ENCODE measurements at regions not wholly inside any gene's neighbourhood (a gene's known extent, or its start where the extent isn't known, plus 50 kb on each side); places are given as distances from the start of the nearest gene placed in this dataset.
"Not testable (repeated sequence)": the region's sequence is repeated elsewhere in the genome, so short reads cannot be mapped to it uniquely, and the experiment has no call there.

- no peak for DNase-seq (ENCODE audit: low read depth)
These were observed 137.1 kb upstream of the RAB4A start for GRCh38 chr1:229133811-229134210.

- not testable (repeated sequence) for DNase-seq (ENCODE audit: low read depth)
These were observed 136.3 kb upstream of the RAB4A start for GRCh38 chr1:229134381-229135217.

- no peak for DNase-seq (ENCODE audit: low read depth)
These were observed 135.1 kb upstream of the RAB4A start for GRCh38 chr1:229135773-229136172.

- DNase-seq (ENCODE audit: low read depth): no peak
These were observed 134.1 kb upstream of the RAB4A start for GRCh38 chr1:229136822-229137221.

GRCh38 chr1:229137271-229137670 lies 133.6 kb upstream of the RAB4A start:
- no peak for DNase-seq (ENCODE audit: low read depth)

GRCh38 chr1:229138058-229138457 lies 132.9 kb upstream of the RAB4A start:
- DNase-seq (ENCODE audit: low read depth): no peak

- no peak for DNase-seq (ENCODE audit: low read depth)
These were observed 131.4 kb upstream of the RAB4A start for GRCh38 chr1:229139331-229140118.

GRCh38 chr1:229140119-229140396 lies 130.9 kb upstream of the RAB4A start:
- DNase-seq (ENCODE audit: low read depth): no peak

GRCh38 chr1:229141271-229141670 lies 129.6 kb upstream of the RAB4A start:
- DNase-seq (ENCODE audit: low read depth): no peak

- DNase-seq (ENCODE audit: low read depth): no peak
These were observed 129.1 kb upstream of the RAB4A start for GRCh38 chr1:229141689-229142377.

GRCh38 chr1:229142471-229142870 lies 128.4 kb upstream of the RAB4A start:
- DNase-seq (ENCODE audit: low read depth): no peak

- DNase-seq (ENCODE audit: low read depth): no peak
These were observed 124.3 kb upstream of the RAB4A start for GRCh38 chr1:229146647-229147046.

- DNase-seq (ENCODE audit: low read depth): no peak
These were observed 123.8 kb upstream of the RAB4A start for GRCh38 chr1:229147072-229147471.

- no peak for DNase-seq (ENCODE audit: low read depth)
These were observed 122.8 kb upstream of the RAB4A start for GRCh38 chr1:229148041-229148671.

GRCh38 chr1:229148743-229149142 lies 122.2 kb upstream of the RAB4A start:
- DNase-seq (ENCODE audit: low read depth): no peak

- no peak for DNase-seq (ENCODE audit: low read depth)
These were observed 121.5 kb upstream of the RAB4A start for GRCh38 chr1:229149435-229149834.

GRCh38 chr1:229150518-229150917 lies 120.4 kb upstream of the RAB4A start:
- no peak for DNase-seq (ENCODE audit: low read depth)

- DNase-seq (ENCODE audit: low read depth): not testable (repeated sequence)
These were observed 119.5 kb upstream of the RAB4A start for GRCh38 chr1:229151412-229151811.

GRCh38 chr1:229152311-229152710 lies 118.6 kb upstream of the RAB4A start:
- DNase-seq (ENCODE audit: low read depth): no peak

GRCh38 chr1:229153955-229154548 lies 116.9 kb upstream of the RAB4A start:
- no peak for DNase-seq (ENCODE audit: low read depth)

GRCh38 chr1:229154811-229155210 lies 116.1 kb upstream of the RAB4A start:
- DNase-seq (ENCODE audit: low read depth): no peak

GRCh38 chr1:229155472-229155871 lies 115.4 kb upstream of the RAB4A start:
- DNase-seq (ENCODE audit: low read depth): no peak
